ENCODE measurements at regions not wholly inside any gene's neighbourhood (a gene's known extent, or its start where the extent isn't known, plus 50 kb on each side); places are given as distances from the start of the nearest gene placed in this dataset.

- no peak for DNase-seq
Measured at GRCh38 chr12:92650228-92650822, 52.5 kb upstream of the PLEKHG7 start.

- DNase-seq: peak; percentile 88
Measured at GRCh38 chr12:92649511-92650227, 53.1 kb upstream of the PLEKHG7 start.

GRCh38 chr12:92648242-92649031 lies 54.4 kb upstream of the PLEKHG7 start:
- DNase-seq: no peak

- DNase-seq: no peak
Measured at GRCh38 chr12:92641291-92641690, 61.5 kb upstream of the PLEKHG7 start.

- DNase-seq: no peak
Measured at GRCh38 chr12:92640691-92641090, 62.1 kb upstream of the PLEKHG7 start.

- peak; percentile 78 for DNase-seq
Measured at GRCh38 chr12:92639017-92639416, 63.8 kb upstream of the PLEKHG7 start.

GRCh38 chr12:92634730-92635129 lies 68.1 kb upstream of the PLEKHG7 start:
- no peak for DNase-seq

- DNase-seq: peak; percentile 12
Measured at GRCh38 chr12:92634202-92634601, 68.6 kb upstream of the PLEKHG7 start.

- no peak for DNase-seq
Measured at GRCh38 chr12:92630968-92631367, 71.8 kb upstream of the PLEKHG7 start.

- DNase-seq: peak; percentile 62
Measured at GRCh38 chr12:92629349-92630065, 73.3 kb upstream of the PLEKHG7 start.

GRCh38 chr12:92628476-92628875 lies 74.3 kb upstream of the PLEKHG7 start:
- DNase-seq: no peak

- DNase-seq: no peak
Measured at GRCh38 chr12:92627511-92627910, 75.3 kb upstream of the PLEKHG7 start.

- no peak for DNase-seq
Measured at GRCh38 chr12:92625639-92626310, 77.0 kb upstream of the PLEKHG7 start.

- peak; percentile 97 for DNase-seq
Measured at GRCh38 chr12:92624236-92624635, 78.6 kb upstream of the PLEKHG7 start.

GRCh38 chr12:92623386-92623785 lies 79.4 kb upstream of the PLEKHG7 start:
- no peak for DNase-seq

- DNase-seq: no peak
Measured at GRCh38 chr12:92621833-92622232, 81.0 kb upstream of the PLEKHG7 start.

GRCh38 chr12:92621312-92621711 lies 81.5 kb upstream of the PLEKHG7 start:
- no peak for DNase-seq

- DNase-seq: no peak
Measured at GRCh38 chr12:92619730-92620684, 82.8 kb upstream of the PLEKHG7 start.

GRCh38 chr12:92619026-92619425 lies 83.8 kb upstream of the PLEKHG7 start:
- no peak for DNase-seq

GRCh38 chr12:92615703-92616102 lies 87.1 kb upstream of the PLEKHG7 start:
- DNase-seq: no peak

- no peak for DNase-seq
Measured at GRCh38 chr12:92615086-92615485, 87.7 kb upstream of the PLEKHG7 start.

GRCh38 chr12:92614502-92614901 lies 88.3 kb upstream of the PLEKHG7 start:
- no peak for DNase-seq

All from NCI-H82 (cell line).